A673 (cell line): ENCODE measurements at regions not wholly inside any gene's neighbourhood (a gene's known extent, or its start where the extent isn't known, plus 50 kb on each side); places are given as distances from the start of the nearest gene placed in this dataset.

Experiments
- BruUV-seq: library from RNA; stranded (reverse); fragments of 400-500 nt; replicated peaks from 2 replicates; lab custom pipeline; 2021; lab: Mats Ljungman, UMichigan
- CTCF ChIA-PET: fragments of 300-600 bp; sonication (Branson Sonifier 250); formaldehyde crosslinking; loops from one replicate; lab custom pipeline; 2022; ENCODE audit warnings: antibody characterized with exemption; lab: Charles Lee
- POLR2A ChIA-PET: fragments of 300-600 bp; sonication (Branson Sonifier 250); formaldehyde crosslinking; loops from one replicate; lab custom pipeline; 2022; ENCODE audit warnings: antibody characterized with exemption; ENCODE audit not compliant: low non-redundant PET; lab: Charles Lee
- DNase-seq: peaks from one replicate; pipeline ENCODE4 v3.0.0-alpha.2; 2015; ENCODE audit warnings: low spot score
- H3K27ac ChIP-seq: fragments of 200-600 bp; sonication (generic); 2 replicates; pipeline ENCODE4 v1.5.1; 2016; ENCODE audit warnings: mixed run types, low read depth, mild to moderate bottlenecking, mixed read lengths, antibody characterized with exemption, low read length; ENCODE audit not compliant: poor library complexity, severe bottlenecking
- H3K27me3 ChIP-seq: fragments of 200-600 bp; sonication (generic); replicated peaks from 2 replicates; pipeline ENCODE4 v1.6.1; 2017; ENCODE audit warnings: mixed run types, low read depth, mild to moderate bottlenecking, mixed read lengths, antibody characterized with exemption, low read length; ENCODE audit not compliant: insufficient read depth, poor library complexity
- H3K36me3 ChIP-seq: fragments of 200-600 bp; sonication (generic); 2 replicates; pipeline ENCODE4 v1.6.1; 2016; ENCODE audit warnings: mixed run types, mild to moderate bottlenecking, mixed read lengths, antibody characterized with exemption, low read length; ENCODE audit not compliant: insufficient read depth, poor library complexity, severe bottlenecking
- H3K4me1 ChIP-seq: fragments of 200-600 bp; sonication (generic); 2 replicates; pipeline ENCODE4 v1.6.1; 2017; ENCODE audit warnings: mixed run types, mild to moderate bottlenecking, mixed read lengths, antibody characterized with exemption, low read length; ENCODE audit not compliant: insufficient read depth, poor library complexity, severe bottlenecking
- H3K4me3 ChIP-seq: fragments of 200-600 bp; sonication (generic); 2 replicates; pipeline ENCODE4 v1.5.1; 2016; ENCODE audit warnings: low read depth, mixed run types, mild to moderate bottlenecking, mixed read lengths, low read length; ENCODE audit not compliant: poor library complexity, severe bottlenecking
- H3K9me3 ChIP-seq: fragments of 200-600 bp; sonication (generic); 2 replicates; pipeline ENCODE4 v1.6.1; 2016; ENCODE audit warnings: mixed run types, low read depth, mild to moderate bottlenecking, mixed read lengths, antibody characterized with exemption, low read length; ENCODE audit not compliant: poor library complexity, severe bottlenecking
- CTCF ChIP-seq: fragments of 300-800, 200-600 bp; sonication (generic); conservative IDR thresholded peaks from 2 replicates; pipeline ENCODE4 v1.5.1; 2017; ENCODE audit warnings: low read depth, mild to moderate bottlenecking, antibody characterized with exemption, low read length, moderate library complexity, mixed read lengths
- EZH2 ChIP-seq: fragments of 200-600 bp; sonication (generic); IDR thresholded peaks from 2 replicates; pipeline ENCODE4 v1.6.1; 2017; ENCODE audit warnings: borderline replicate concordance, low read depth, mild to moderate bottlenecking, mixed read lengths, antibody characterized with exemption, low read length; ENCODE audit not compliant: poor library complexity, severe bottlenecking
- intact Hi-C: fragments of 100-400 bp; cut with micrococcal nuclease; formaldehyde crosslinking; loops from one replicate; pipeline ENCODE4 v1.10.0; 2022; ENCODE audit not compliant: unreplicated experiment

DNA sequence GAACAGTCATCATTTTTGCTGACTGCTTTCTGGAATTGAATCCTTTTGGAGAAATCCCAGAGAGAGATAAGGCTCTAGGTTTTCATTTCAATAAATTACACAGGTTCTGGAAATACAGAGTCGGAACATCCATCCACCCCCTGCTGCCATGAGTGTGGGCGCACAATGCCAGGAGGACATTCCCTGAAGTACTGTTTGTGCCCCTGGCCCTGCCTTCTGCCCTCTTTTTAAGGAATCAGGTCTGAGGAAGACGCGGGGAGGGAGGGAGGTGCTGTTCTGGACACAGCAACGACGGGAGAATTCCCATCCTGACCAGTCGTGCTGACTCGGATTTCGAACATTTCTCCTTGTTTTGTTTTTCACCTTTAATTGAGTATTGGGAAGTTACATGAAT lies 69.0 kb downstream of the SEC61G start:
- TF ChIP-seq CTCF (no peak), EZH2 (no peak)
- no TSS peak for BruUV-seq
- intact Hi-C loops: no loop called here
- no peak for DNase-seq
- ChIA-PET POLR2A (no interaction called here), CTCF (no interaction called here)
- Histone ChIP-seq H3K4me1 (no peaks in the 10 kb centered on the region), H3K4me3 (no peak overlapping the region), H3K9me3 (no peaks in the 10 kb centered on the region), H3K27ac (no peak overlapping the region), H3K36me3 (no peaks in the 10 kb centered on the region), H3K27me3 (no peaks in the 10 kb centered on the region)

- intact Hi-C loops: no loop called here
- BruUV-seq: no TSS peak
Observed at GRCh38 chr7:54689394-54690049, 69.5 kb downstream of the SEC61G start.

GRCh38 chr7:54687462-54688212 lies 71.4 kb downstream of the SEC61G start:
- H3K4me3 ChIP-seq: no peak overlapping the region
- no peaks in the 10 kb centered on the region for H3K4me1 ChIP-seq
- no peaks in the 10 kb centered on the region for H3K36me3 ChIP-seq
- BruUV-seq: no TSS peak
- H3K27me3 ChIP-seq: no peaks in the 10 kb centered on the region
- POLR2A ChIA-PET: no interaction called here
- TF ChIP-seq CTCF: no peak
- no peak for TF ChIP-seq EZH2
- intact Hi-C loops: no loop called here
- no peak overlapping the region for H3K27ac ChIP-seq
- H3K9me3 ChIP-seq: no peaks in the 10 kb centered on the region
- no peak for DNase-seq
- CTCF ChIA-PET: no interaction called here

More at GRCh38 chr7:54689394-54690049, 69.5 kb downstream of the SEC61G start:
- ChIA-PET CTCF (no interaction called here), POLR2A (no interaction called here)
- H3K4me1 ChIP-seq: no peaks in the 10 kb centered on the region
- no peaks in the 10 kb centered on the region for H3K9me3 ChIP-seq
- H3K27me3 ChIP-seq: no peaks in the 10 kb centered on the region
- TF ChIP-seq CTCF (no peak), EZH2 (no peak)
- DNase-seq: no peak
- H3K4me3 ChIP-seq: no peak overlapping the region
- no peak overlapping the region for H3K27ac ChIP-seq
- H3K36me3 ChIP-seq: no peaks in the 10 kb centered on the region
